Ishikawa (cell line): ENCODE measurements at regions not wholly inside any gene's neighbourhood (a gene's known extent, or its start where the extent isn't known, plus 50 kb on each side); places are given as distances from the start of the nearest gene placed in this dataset.

Experiments
- CEBPB ChIP-seq: IDR thresholded peaks from 2 replicates; pipeline ENCODE4 v1.6.1; 2012
- EGR1 ChIP-seq: IDR thresholded peaks from 2 replicates; pipeline ENCODE4 v1.6.1; 2012
- MAX ChIP-seq: IDR thresholded peaks from 2 replicates; pipeline ENCODE4 v1.6.1; 2012
- RAD21 ChIP-seq: IDR thresholded peaks from 2 replicates; pipeline ENCODE4 v1.6.1; 2012; ENCODE audit warnings: low read depth
- REST ChIP-seq: IDR thresholded peaks from 2 replicates; pipeline ENCODE4 v1.6.1; 2012; ENCODE audit warnings: low read depth, mild to moderate bottlenecking
- TAF1 ChIP-seq: IDR thresholded peaks from 2 replicates; pipeline ENCODE4 v1.6.1; 2012; ENCODE audit warnings: low read depth, mild to moderate bottlenecking
- TCF12 ChIP-seq: IDR thresholded peaks from 2 replicates; pipeline ENCODE4 v1.6.1; 2012; ENCODE audit warnings: low read depth
- TEAD4 ChIP-seq: IDR thresholded peaks from 2 replicates; pipeline ENCODE4 v1.6.1; 2012
- USF1 ChIP-seq: IDR thresholded peaks from 2 replicates; pipeline ENCODE4 v1.6.1; 2012
- YY1 ChIP-seq: IDR thresholded peaks from 2 replicates; pipeline ENCODE4 v1.6.1; 2012; ENCODE audit warnings: low read depth
- ZBTB7A ChIP-seq: IDR thresholded peaks from 2 replicates; pipeline ENCODE4 v1.6.1; 2012; ENCODE audit warnings: low read depth

- TF ChIP-seq CEBPB (no peak), TCF12 (no peak), EGR1 (no peak), YY1 (no peak), MAX (no peak), TEAD4 (no peak), REST (no peak), RAD21 (no peak), TAF1 (no peak), USF1 (no peak), ZBTB7A (no peak)
Measured at GRCh38 chr18:61155586-61155985, 177.6 kb upstream of the CDH20 start.
